ENCODE measurements at regions not wholly inside any gene's neighbourhood (a gene's known extent, or its start where the extent isn't known, plus 50 kb on each side); places are given as distances from the start of the nearest gene placed in this dataset.

- TF ChIP-seq POLR2A (IDR thresholded peaks at IDR 0.05): no peak
- TF ChIP-seq CTCF (IDR thresholded peaks at IDR 0.05): no peak
- no peak for TF ChIP-seq EP300 (IDR thresholded peaks at IDR 0.05)
Measured at GRCh38 chr11:134702827-134703226, 290.8 kb upstream of the B3GAT1 start.
